ENCODE measurements at regions not wholly inside any gene's neighbourhood (a gene's known extent, or its start where the extent isn't known, plus 50 kb on each side); places are given as distances from the start of the nearest gene placed in this dataset.

- TF ChIP-seq, protein P1, sequence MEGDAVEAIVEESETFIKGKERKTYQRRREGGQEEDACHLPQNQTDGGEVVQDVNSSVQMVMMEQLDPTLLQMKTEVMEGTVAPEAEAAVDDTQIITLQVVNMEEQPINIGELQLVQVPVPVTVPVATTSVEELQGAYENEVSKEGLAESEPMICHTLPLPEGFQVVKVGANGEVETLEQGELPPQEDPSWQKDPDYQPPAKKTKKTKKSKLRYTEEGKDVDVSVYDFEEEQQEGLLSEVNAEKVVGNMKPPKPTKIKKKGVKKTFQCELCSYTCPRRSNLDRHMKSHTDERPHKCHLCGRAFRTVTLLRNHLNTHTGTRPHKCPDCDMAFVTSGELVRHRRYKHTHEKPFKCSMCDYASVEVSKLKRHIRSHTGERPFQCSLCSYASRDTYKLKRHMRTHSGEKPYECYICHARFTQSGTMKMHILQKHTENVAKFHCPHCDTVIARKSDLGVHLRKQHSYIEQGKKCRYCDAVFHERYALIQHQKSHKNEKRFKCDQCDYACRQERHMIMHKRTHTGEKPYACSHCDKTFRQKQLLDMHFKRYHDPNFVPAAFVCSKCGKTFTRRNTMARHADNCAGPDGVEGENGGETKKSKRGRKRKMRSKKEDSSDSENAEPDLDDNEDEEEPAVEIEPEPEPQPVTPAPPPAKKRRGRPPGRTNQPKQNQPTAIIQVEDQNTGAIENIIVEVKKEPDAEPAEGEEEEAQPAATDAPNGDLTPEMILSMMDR (IDR thresholded peaks at IDR 0.05; ENCODE audit: low read depth, low read length) = no peak
- TF ChIP-seq EZH2phosphoT487 (IDR thresholded peaks at IDR 0.05; ENCODE audit: low read depth) = no peak
Observed at GRCh38 chr7:15011289-15011688, 108.7 kb upstream of the DGKB start.

Measured in OCI-LY3 (cell line).